ENCODE measurements at regions not wholly inside any gene's neighbourhood (a gene's known extent, or its start where the extent isn't known, plus 50 kb on each side); places are given as distances from the start of the nearest gene placed in this dataset.

DNA sequence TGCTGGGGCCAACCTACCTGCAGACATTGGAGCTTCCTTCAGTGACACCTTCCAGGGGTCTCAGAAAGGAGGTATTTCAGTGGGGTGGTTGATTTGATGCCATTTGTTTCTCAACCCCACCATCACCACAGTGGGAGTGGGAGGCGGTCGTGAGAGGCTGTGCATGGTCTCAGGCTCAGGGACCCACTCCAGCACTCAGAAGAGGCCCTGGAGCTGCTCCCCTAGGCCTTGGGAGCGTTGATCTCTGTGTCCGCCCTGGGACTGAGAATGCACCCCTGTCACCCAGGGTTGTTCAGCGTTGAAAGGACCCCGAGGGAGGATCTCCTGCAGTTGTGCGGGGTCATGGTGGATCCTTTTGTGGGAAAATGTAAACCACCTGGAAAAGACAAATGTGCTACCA is 410.6 kb downstream of the GLRX3 start:
- ATAC-seq, result no peak
- 78 to 93% (median 81%) methylated on average over 4 to 7 of the region's 7 CpGs for WGBS, 4 donors
- TF ChIP-seq POLR2A (IDR thresholded peaks at IDR 0.05) (no peak), CTCF (IDR thresholded peaks at IDR 0.05) (no peak)
- no peak overlapping the region for H3K27ac ChIP-seq
- intact Hi-C loops (cut with DNase I), result no loop called here
- no peak for DNase-seq
- H3K36me3 ChIP-seq, result no peaks in the 10 kb centered on the region
- no peaks in the 10 kb centered on the region for H3K9me3 ChIP-seq
- peaks cover 0 to 61% (median 6%) of the 10 kb centered on the region in 9 donors for H3K27me3 ChIP-seq
- no peaks in the 10 kb centered on the region for H3K4me1 ChIP-seq
- no peak overlapping the region for H3K4me3 ChIP-seq

DNA sequence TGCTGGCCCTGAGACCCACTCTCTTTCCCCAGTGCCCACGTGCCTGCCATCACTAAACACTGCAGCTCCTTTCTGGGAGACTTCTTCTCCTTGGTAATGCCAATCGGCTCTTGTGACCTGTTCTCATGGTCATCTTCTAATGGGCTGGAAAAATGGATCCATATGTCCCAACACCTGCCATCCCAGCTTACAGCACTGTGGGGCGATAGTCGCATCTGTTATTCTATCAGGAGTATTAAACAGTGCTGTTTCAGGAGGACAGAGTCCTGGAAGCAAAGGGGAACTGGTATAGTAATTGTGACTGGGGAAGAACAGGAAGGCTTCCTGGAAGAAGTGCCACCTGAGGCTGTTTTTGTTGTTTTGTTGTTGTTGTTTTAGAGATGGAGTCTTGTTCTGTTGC is 411.2 kb downstream of the GLRX3 start:
- DNase-seq (no peak), ATAC-seq (no peak)
- H3K36me3 ChIP-seq, result no peaks in the 10 kb centered on the region
- no peak for TF ChIP-seq CTCF (IDR thresholded peaks at IDR 0.05)
- no peak for TF ChIP-seq POLR2A (IDR thresholded peaks at IDR 0.05)
- peaks cover 0 to 63% (median 6%) of the 10 kb centered on the region in 9 donors for H3K27me3 ChIP-seq
- no peak overlapping the region for H3K4me3 ChIP-seq
- intact Hi-C loops (cut with DNase I), result no loop called here
- 47 to 55% (median 54%) methylated on average over 4 of the region's 4 CpGs for WGBS, 4 donors
- H3K27ac ChIP-seq, result no peak overlapping the region
- H3K9me3 ChIP-seq, result no peaks in the 10 kb centered on the region
- H3K4me1 ChIP-seq, result no peaks in the 10 kb centered on the region

DNA sequence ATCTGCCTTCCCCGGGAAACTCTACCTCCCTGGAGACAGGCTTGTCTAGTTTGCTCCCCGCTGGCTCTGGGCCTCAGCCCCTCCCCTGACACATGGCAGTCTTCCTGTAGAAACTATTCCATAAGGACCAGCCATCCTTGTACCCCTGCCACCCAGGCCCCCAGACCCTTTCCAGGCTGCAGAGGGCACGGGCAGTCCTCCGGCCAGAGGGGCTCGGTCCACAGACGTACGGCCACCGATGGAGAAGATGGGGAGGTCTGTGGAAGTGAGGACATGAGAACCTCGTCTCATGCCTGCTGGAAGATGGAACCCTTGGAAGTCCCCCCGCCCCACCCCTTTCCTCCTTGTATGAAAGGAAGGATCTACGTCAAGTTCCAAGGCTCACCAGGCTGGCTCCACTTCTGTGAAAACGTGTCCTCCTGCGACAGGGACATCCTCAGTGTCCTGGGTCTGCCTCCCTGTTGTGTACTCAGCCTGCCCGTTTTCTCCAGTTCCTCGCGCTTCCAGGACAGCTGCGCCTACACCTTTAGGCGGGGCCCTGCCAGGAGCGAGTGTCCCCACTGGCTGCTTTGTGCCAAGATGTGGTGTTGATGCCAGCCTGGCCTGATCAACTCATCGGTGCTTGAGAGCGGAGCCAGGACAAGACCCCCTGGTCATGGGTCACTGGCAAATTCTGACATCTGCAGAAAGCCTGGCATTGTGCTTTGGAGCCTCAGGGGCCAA is 414.9 kb downstream of the GLRX3 start:
- H3K9me3 ChIP-seq, result no peaks in the 10 kb centered on the region
- H3K4me3 ChIP-seq, result no peak overlapping the region
- H3K27ac ChIP-seq, result no peak overlapping the region
- H3K27me3 ChIP-seq, result peaks cover 0 to 50% (median 6%) of the 10 kb centered on the region in 9 donors
- no peaks in the 10 kb centered on the region for H3K4me1 ChIP-seq
- DNase-seq (no peak), ATAC-seq (no peak)
- WGBS, 4 donors, result 80 to 87% (median 83%) methylated on average over 21 of the region's 21 CpGs
- no peaks in the 10 kb centered on the region for H3K36me3 ChIP-seq
- TF ChIP-seq CTCF (IDR thresholded peaks at IDR 0.05) (no peak), POLR2A (IDR thresholded peaks at IDR 0.05) (no peak)
- intact Hi-C loops (cut with DNase I), result no loop called here

- DNase-seq (no peak), ATAC-seq (no peak)
- no peak for TF ChIP-seq POLR2A (IDR thresholded peaks at IDR 0.05)
- no peak for TF ChIP-seq CTCF (IDR thresholded peaks at IDR 0.05)
- H3K27me3 ChIP-seq, result peaks cover 0 to 45% (median 5%) of the 10 kb centered on the region in 9 donors
- H3K4me1 ChIP-seq, result no peaks in the 10 kb centered on the region
- intact Hi-C loops (cut with DNase I), result no loop called here
- 85 to 95% (median 87%) methylated on average over 7 of the region's 7 CpGs for WGBS, 4 donors
- no peaks in the 10 kb centered on the region for H3K9me3 ChIP-seq
- H3K36me3 ChIP-seq, result no peaks in the 10 kb centered on the region
- H3K27ac ChIP-seq, result no peak overlapping the region
- no peak overlapping the region for H3K4me3 ChIP-seq
Measured at GRCh38 chr10:130551676-130552075, 415.5 kb downstream of the GLRX3 start.
